Naive thymus-derived CD4-positive, alpha-beta T cell (primary cell): ENCODE measurements at regions not wholly inside any gene's neighbourhood (a gene's known extent, or its start where the extent isn't known, plus 50 kb on each side); places are given as distances from the start of the nearest gene placed in this dataset.

Experiments
- ATAC-seq: fragments of 150-1000 bp; cut with Tn5 transposase; 2 replicates; pipeline ENCODE4 v1.10.0; 2021; ENCODE audit warnings: mild to moderate bottlenecking, moderate library complexity
- CTCF ChIA-PET: fragments of 350-600 bp; sonication (Branson Sonifier 250); formaldehyde crosslinking; loops from one replicate; lab custom pipeline; 2021; ENCODE audit warnings: antibody characterized with exemption; lab: Charles Lee
- POLR2A ChIA-PET: fragments of 350-600 bp; sonication (Branson Sonifier 250); formaldehyde crosslinking; loops from one replicate; lab custom pipeline; 2021; ENCODE audit warnings: antibody characterized with exemption, inconsistent platforms; lab: Charles Lee
- DNase-seq, 9 donors: peaks; one replicate each; pipeline versions ENCODE4 v3.0.0 to v3.0.0-alpha.2; 2020 to 2022; ENCODE audit warnings: mixed read lengths in 1 of 9
- H3K27ac ChIP-seq: one replicate; pipeline ENCODE4 v1.7.0; 2013; ENCODE audit warnings: mild to moderate bottlenecking, low read depth, low read length, moderate library complexity
- H3K27me3 ChIP-seq, 2 donors: one replicate each; pipeline ENCODE4 v1.7.0; 2013; ENCODE audit warnings: low read length in 2 of 2, mild to moderate bottlenecking in 2 of 2, moderate library complexity in 2 of 2; ENCODE audit not compliant: control insufficient read depth in 2 of 2, insufficient read depth in 2 of 2
- H3K36me3 ChIP-seq, 3 experiments: 1 replicate in 2 of 3; 2 replicates in 1 of 3; pipeline ENCODE4 v1.7.0; 2013; ENCODE audit warnings: low read length in 3 of 3, mild to moderate bottlenecking in 3 of 3, moderate library complexity in 1 of 3; ENCODE audit not compliant: insufficient read depth in 3 of 3, control insufficient read depth in 2 of 3
- H3K4me1 ChIP-seq, 2 donors: one replicate each; pipeline ENCODE4 v1.7.0; 2013; ENCODE audit warnings: low read length in 2 of 2, mild to moderate bottlenecking in 2 of 2, moderate library complexity in 1 of 2; ENCODE audit not compliant: control insufficient read depth in 2 of 2, insufficient read depth in 2 of 2
- H3K4me3 ChIP-seq: 2 replicates; pipeline ENCODE4 v1.7.0; 2013; ENCODE audit warnings: mild to moderate bottlenecking, low read length
- H3K9me3 ChIP-seq, 3 experiments: 1 replicate in 2 of 3; 2 replicates in 1 of 3; pipeline ENCODE4 v1.7.0; 2013; ENCODE audit warnings: low read length in 3 of 3; ENCODE audit not compliant: control insufficient read depth in 2 of 3
- H3K27ac Mint-ChIP-seq, 9 donors: one replicate each; pipeline ENCODE4 v1.8.0; 2020 to 2022; ENCODE audit warnings: mixed read lengths in 9 of 9, mild to moderate bottlenecking in 8 of 9, moderate library complexity in 5 of 9, inconsistent platforms in 2 of 9
- H3K27me3 Mint-ChIP-seq, 5 donors: one replicate each; pipeline ENCODE4 v1.8.0; 2021 to 2022; ENCODE audit warnings: mixed read lengths in 5 of 5, mild to moderate bottlenecking in 1 of 5
- H3K36me3 Mint-ChIP-seq, 5 donors: one replicate each; pipeline ENCODE4 v1.8.0; 2020 to 2022; ENCODE audit warnings: mixed read lengths in 5 of 5, mild to moderate bottlenecking in 3 of 5, inconsistent platforms in 1 of 5
- H3K4me1 Mint-ChIP-seq, 7 donors: one replicate each; pipeline ENCODE4 v1.8.0; 2020 to 2022; ENCODE audit warnings: mixed read lengths in 7 of 7, mild to moderate bottlenecking in 3 of 7, inconsistent platforms in 1 of 7
- H3K4me3 Mint-ChIP-seq, 10 donors: one replicate each; pipeline ENCODE4 v1.8.0; 2020 to 2022; ENCODE audit warnings: mild to moderate bottlenecking in 10 of 10, mixed read lengths in 10 of 10, moderate library complexity in 6 of 10, inconsistent platforms in 2 of 10
- H3K9me3 Mint-ChIP-seq, 11 donors: one replicate each; pipeline ENCODE4 v1.8.0; 2020 to 2022; ENCODE audit warnings: mixed read lengths in 11 of 11, mild to moderate bottlenecking in 4 of 11, inconsistent platforms in 1 of 11, moderate library complexity in 1 of 11
- intact Hi-C, 2 donors: fragments of 100-400 bp; cut with micrococcal nuclease; formaldehyde crosslinking; loops; one replicate each; pipeline ENCODE4 v1.15.1; 2023

- Histone ChIP-seq H3K27ac (no peak overlapping the region), H3K4me1 (no peaks in the 10 kb centered on the region), H3K4me3 (no peak overlapping the region), H3K9me3 (no peaks in the 10 kb centered on the region), H3K27me3 (no peaks in the 10 kb centered on the region), H3K36me3 (no peaks in the 10 kb centered on the region)
- intact Hi-C loops, result no loop called here
- no peaks in the 10 kb centered on the region for H3K4me1 Mint-ChIP-seq
- no peak for DNase-seq
- H3K27ac Mint-ChIP-seq, result no peak overlapping the region
- ChIA-PET POLR2A (no interaction called here), CTCF (no interaction called here)
- peaks cover 0 to 11% (median 0%) of the 10 kb centered on the region in 5 donors for H3K27me3 Mint-ChIP-seq
- H3K36me3 Mint-ChIP-seq, result peaks cover 0 to 4% (median 0%) of the 10 kb centered on the region in 5 donors
- peaks cover 0 to 4% (median 0%) of the 10 kb centered on the region in 11 donors for H3K9me3 Mint-ChIP-seq
- ATAC-seq, result no peak
- no peak overlapping the region for H3K4me3 Mint-ChIP-seq
Measured at GRCh38 chr4:14887842-14888433, 114.3 kb upstream of the CPEB2 start.

- H3K27ac Mint-ChIP-seq, result no peak overlapping the region
- no peaks in the 10 kb centered on the region for H3K4me1 Mint-ChIP-seq
- ATAC-seq (no peak), DNase-seq (no peak)
- H3K9me3 ChIP-seq, result no peaks in the 10 kb centered on the region
- H3K4me3 ChIP-seq, result no peak overlapping the region
- intact Hi-C loops, result no loop called here
- H3K36me3 ChIP-seq, result no peaks in the 10 kb centered on the region
- H3K27me3 ChIP-seq, result no peaks in the 10 kb centered on the region
- H3K27ac ChIP-seq, result no peak overlapping the region
- H3K4me3 Mint-ChIP-seq, result no peak overlapping the region
- no peaks in the 10 kb centered on the region for H3K4me1 ChIP-seq
- H3K27me3 Mint-ChIP-seq, result peaks cover 0 to 11% (median 0%) of the 10 kb centered on the region in 5 donors
- ChIA-PET POLR2A (no interaction called here), CTCF (no interaction called here)
- peaks cover 0 to 4% (median 0%) of the 10 kb centered on the region in 5 donors for H3K36me3 Mint-ChIP-seq
- H3K9me3 Mint-ChIP-seq, result peaks cover 0 to 5% (median 0%) of the 10 kb centered on the region in 11 donors
Measured at GRCh38 chr4:14888790-14889572, 113.3 kb upstream of the CPEB2 start.

GRCh38 chr4:14892563-14892962 lies 109.7 kb upstream of the CPEB2 start:
- H3K4me3 Mint-ChIP-seq, result no peak overlapping the region
- POLR2A ChIA-PET, result no interaction called here
- peaks cover 0 to 4% (median 0%) of the 10 kb centered on the region in 5 donors for H3K36me3 Mint-ChIP-seq
- DNase-seq, result no peak
- intact Hi-C loops, result no loop called here
- no peak overlapping the region for H3K27ac Mint-ChIP-seq
- no peaks in the 10 kb centered on the region for H3K9me3 ChIP-seq
- H3K9me3 Mint-ChIP-seq, result peaks cover 0 to 5% (median 0%) of the 10 kb centered on the region in 11 donors
- H3K27me3 Mint-ChIP-seq, result peaks cover 0 to 7% (median 0%) of the 10 kb centered on the region in 5 donors
- H3K36me3 ChIP-seq, result no peaks in the 10 kb centered on the region
- CTCF ChIA-PET, result no interaction called here
- H3K27me3 ChIP-seq, result no peaks in the 10 kb centered on the region
- ATAC-seq, result no peak
- no peak overlapping the region for H3K27ac ChIP-seq
- no peak overlapping the region for H3K4me3 ChIP-seq
- no peaks in the 10 kb centered on the region for H3K4me1 ChIP-seq
- H3K4me1 Mint-ChIP-seq, result no peaks in the 10 kb centered on the region

GRCh38 chr4:14893713-14894112 lies 108.6 kb upstream of the CPEB2 start:
- no peaks in the 10 kb centered on the region for H3K4me1 Mint-ChIP-seq
- H3K4me3 Mint-ChIP-seq, result no peak overlapping the region
- Histone ChIP-seq H3K9me3 (no peaks in the 10 kb centered on the region), H3K4me1 (no peaks in the 10 kb centered on the region), H3K36me3 (no peaks in the 10 kb centered on the region), H3K4me3 (no peak overlapping the region), H3K27ac (no peak overlapping the region), H3K27me3 (no peaks in the 10 kb centered on the region)
- peaks cover 0 to 5% (median 0%) of the 10 kb centered on the region in 11 donors for H3K9me3 Mint-ChIP-seq
- DNase-seq, result no peak
- H3K27ac Mint-ChIP-seq, result no peak overlapping the region
- no peak for ATAC-seq
- peaks cover 0 to 7% (median 5%) of the 10 kb centered on the region in 5 donors for H3K27me3 Mint-ChIP-seq
- peaks cover 0 to 4% (median 0%) of the 10 kb centered on the region in 5 donors for H3K36me3 Mint-ChIP-seq
- intact Hi-C loops, result no loop called here
- ChIA-PET POLR2A (no interaction called here), CTCF (interaction anchor here (1.0 kb wide), 1 partner anchor 756 kb away, joined by 3 read pairs; no protein-coding TSS in a partner anchor)

GRCh38 chr4:14894392-14895292 lies 107.6 kb upstream of the CPEB2 start:
- intact Hi-C loops, result no loop called here
- Mint-ChIP-seq H3K4me1 (no peaks in the 10 kb centered on the region), H3K9me3 (peaks cover 0 to 5% (median 0%) of the 10 kb centered on the region in 11 donors), H3K4me3 (no peak overlapping the region), H3K27me3 (peaks cover 2 to 6% (median 4%) of the 10 kb centered on the region in 5 donors), H3K27ac (no peak overlapping the region), H3K36me3 (peaks cover 0 to 4% (median 0%) of the 10 kb centered on the region in 5 donors)
- no peak for DNase-seq
- H3K4me3 ChIP-seq, result no peak overlapping the region
- no peaks in the 10 kb centered on the region for H3K36me3 ChIP-seq
- H3K4me1 ChIP-seq, result no peaks in the 10 kb centered on the region
- no peaks in the 10 kb centered on the region for H3K9me3 ChIP-seq
- CTCF ChIA-PET, result interaction anchor here (1.0 kb wide), 1 partner anchor 755 kb away, joined by 3 read pairs; no protein-coding TSS in a partner anchor
- POLR2A ChIA-PET, result no interaction called here
- H3K27ac ChIP-seq, result no peak overlapping the region
- ATAC-seq, result no peak
- no peaks in the 10 kb centered on the region for H3K27me3 ChIP-seq

GRCh38 chr4:14896656-14897175 lies 105.6 kb upstream of the CPEB2 start:
- Mint-ChIP-seq H3K9me3 (peaks cover 0 to 4% (median 0%) of the 10 kb centered on the region in 11 donors), H3K4me1 (no peaks in the 10 kb centered on the region), H3K36me3 (peaks cover 0 to 1% (median 0%) of the 10 kb centered on the region in 5 donors), H3K27ac (no peak overlapping the region), H3K27me3 (peaks cover 2 to 10% (median 6%) of the 10 kb centered on the region in 5 donors), H3K4me3 (no peak overlapping the region)
- Histone ChIP-seq H3K4me1 (no peaks in the 10 kb centered on the region), H3K27me3 (no peaks in the 10 kb centered on the region), H3K36me3 (no peaks in the 10 kb centered on the region), H3K4me3 (no peak overlapping the region), H3K9me3 (no peaks in the 10 kb centered on the region), H3K27ac (no peak overlapping the region)
- CTCF ChIA-PET, result no interaction called here
- POLR2A ChIA-PET, result no interaction called here
- intact Hi-C loops, result no loop called here
- no peak for DNase-seq
- no peak for ATAC-seq
